ENCODE measurements at regions not wholly inside any gene's neighbourhood (a gene's known extent, or its start where the extent isn't known, plus 50 kb on each side); places are given as distances from the start of the nearest gene placed in this dataset.

GRCh38 chr15:69802432-69802831 is 295.3 kb downstream of the TLE3 start:
- TF ChIP-seq CTCF (IDR thresholded peaks at IDR 0.05; ENCODE audit: low read depth, low read length, poor library complexity, severe bottlenecking) (no peak), EZH2phosphoT487 (IDR thresholded peaks at IDR 0.05; ENCODE audit: borderline replicate concordance, low read length) (no peak)

Data from DOHH2 (cell line).